NOMO-1 (cell line): ENCODE measurements at regions not wholly inside any gene's neighbourhood (a gene's known extent, or its start where the extent isn't known, plus 50 kb on each side); places are given as distances from the start of the nearest gene placed in this dataset.
A peak's percentile ranks its signal among the peaks of the same experiment; 100 is the strongest.
"Not testable (repeated sequence)": the region's sequence is repeated elsewhere in the genome, so short reads cannot be mapped to it uniquely, and the experiment has no call there.

Experiments used
- DNase-seq, 2 experiments: peaks; one replicate each; lab custom pipeline; 2025; ENCODE audit not compliant: unreplicated experiment in 2 of 2; lab: John Stamatoyannopoulos, UW

- no peak for DNase-seq
Observed at GRCh38 chr3:112765531-112765930, 81.1 kb downstream of the CD200R1L start.

GRCh38 chr3:112763258-112763657 is 83.4 kb downstream of the CD200R1L start:
- DNase-seq: no peak

DNA sequence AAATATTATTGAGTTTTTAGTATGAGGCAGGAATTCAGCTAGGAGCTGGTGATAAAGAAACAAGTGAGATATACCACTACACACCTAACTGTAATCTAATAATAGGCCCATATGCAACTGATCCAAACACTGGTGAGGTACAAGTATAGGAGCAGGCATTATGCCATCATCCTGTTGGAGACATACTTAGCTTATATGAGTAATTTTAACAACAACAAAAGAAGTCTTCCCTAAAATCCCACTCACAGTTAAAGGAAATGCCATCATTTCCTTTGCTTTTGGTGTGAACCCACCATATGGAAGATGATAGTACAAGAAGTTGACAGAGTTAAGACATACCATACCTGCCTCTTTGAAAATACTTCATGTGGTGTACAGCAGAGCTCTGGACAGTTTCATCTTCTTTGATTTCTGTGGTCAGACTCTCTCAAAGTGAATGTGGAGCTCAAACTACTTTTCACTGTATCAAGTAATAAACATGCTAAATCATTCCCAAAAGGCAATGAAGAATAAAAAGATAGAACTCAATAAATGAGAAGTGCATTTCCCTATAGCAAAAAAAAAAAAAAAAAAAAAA is 85.5 kb downstream of the CD200R1L start:
- DNase-seq: no peak

GRCh38 chr3:112759681-112760080 is 87.0 kb downstream of the CD200R1L start:
- no peak for DNase-seq

DNA sequence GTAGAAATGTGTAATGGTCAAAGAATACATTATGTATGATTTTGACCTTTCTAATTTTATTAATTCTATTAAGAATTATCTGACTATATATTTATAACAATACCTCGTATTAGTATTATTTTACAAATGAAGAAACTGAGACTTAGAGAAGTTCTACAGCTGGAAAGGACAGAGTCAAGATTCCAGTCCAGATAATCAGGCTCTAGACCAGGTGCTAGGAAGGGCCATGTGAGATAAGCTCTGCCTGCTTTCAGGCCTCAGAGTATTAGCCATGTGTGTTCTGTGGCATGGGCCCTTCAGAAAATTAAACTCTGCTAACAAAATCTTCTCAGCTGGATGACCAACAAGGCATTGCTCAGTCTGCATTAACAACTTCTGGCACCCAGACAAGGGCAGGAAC is 87.5 kb downstream of the CD200R1L start:
- no peak for DNase-seq

- no peak for DNase-seq
Observed at GRCh38 chr3:112757197-112757596, 89.5 kb downstream of the CD200R1L start.

DNA sequence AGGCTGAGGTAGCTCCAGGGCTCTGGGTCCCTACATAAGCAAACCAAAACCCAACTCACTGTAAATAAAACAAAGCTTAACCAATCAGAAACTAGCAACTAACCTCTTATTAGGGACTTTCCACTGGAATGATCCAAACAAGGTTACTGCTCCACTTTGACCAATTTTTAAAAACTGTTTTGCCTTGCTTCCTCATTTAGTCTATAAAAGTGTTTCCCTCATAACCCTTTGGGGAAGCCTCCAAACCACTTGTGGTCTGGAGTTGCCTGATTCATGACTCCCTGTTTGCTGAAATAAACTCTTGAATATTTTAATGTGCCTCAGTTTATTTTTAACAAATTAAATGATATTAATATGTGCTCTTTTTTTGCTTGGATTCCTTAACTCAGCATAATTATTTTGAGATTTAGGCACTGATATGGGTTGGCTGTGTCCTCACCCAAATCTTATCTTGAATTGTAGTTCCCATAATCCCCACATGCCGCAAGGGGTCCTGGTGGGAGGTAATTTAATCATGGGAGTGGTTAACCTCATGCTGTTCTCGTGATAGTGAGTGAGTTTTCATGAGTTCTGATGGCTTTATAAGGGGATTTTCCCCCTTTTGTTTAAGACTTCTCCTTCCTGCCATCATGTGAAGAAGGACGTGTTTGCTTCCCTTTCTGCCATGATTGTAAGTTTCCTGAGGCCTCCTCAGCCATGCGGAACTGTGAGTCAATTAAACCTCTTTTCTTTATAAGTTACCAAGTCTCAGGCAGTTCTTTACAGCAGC is 90.6 kb downstream of the CD200R1L start:
- DNase-seq: peak; percentile 38 to 75

DNA sequence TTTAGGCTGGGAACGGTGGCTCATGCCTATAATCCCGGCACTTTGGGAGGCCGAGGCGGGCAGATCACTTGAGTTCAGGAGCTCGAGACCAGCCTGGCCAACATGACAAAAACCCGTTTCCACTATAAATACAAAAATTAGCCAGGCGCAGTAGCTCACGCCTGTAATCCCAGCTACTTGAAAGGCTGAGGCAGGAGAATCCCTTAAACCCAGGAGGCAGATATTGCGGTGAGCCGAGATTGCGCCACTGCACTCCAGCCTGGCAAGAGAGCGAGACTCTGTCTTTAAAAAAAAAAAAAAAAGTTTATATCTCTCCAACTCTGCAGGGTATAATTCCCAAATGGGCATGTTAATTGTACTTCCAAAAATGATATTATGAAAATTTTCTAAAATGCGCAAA is 91.6 kb downstream of the CD200R1L start:
- DNase-seq: not testable (repeated sequence)

- DNase-seq: no peak
Observed at GRCh38 chr3:112751564-112752512, 94.8 kb downstream of the CD200R1L start.

DNA sequence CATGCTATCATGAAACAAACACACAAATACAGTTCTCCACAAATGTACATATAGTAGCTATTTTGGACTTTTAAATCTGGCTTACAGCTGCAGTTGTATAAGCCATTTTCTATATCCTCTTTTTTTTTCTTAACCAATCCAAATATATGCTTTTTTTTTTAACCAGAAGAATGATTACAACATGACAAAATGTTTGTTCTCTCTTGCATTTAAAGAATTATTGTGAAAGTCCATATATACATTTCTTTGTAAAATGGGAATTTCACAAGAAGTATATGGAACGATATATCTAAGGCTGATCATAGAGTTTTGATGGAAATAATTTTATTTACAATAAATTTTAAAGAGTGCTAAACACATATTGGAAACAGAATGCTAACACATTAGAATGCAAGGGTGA is 95.6 kb downstream of the CD200R1L start:
- peak in 1 of 2 experiments; percentile 25 for DNase-seq

GRCh38 chr3:112747624-112748023 is 99.0 kb downstream of the CD200R1L start:
- no peak for DNase-seq

DNA sequence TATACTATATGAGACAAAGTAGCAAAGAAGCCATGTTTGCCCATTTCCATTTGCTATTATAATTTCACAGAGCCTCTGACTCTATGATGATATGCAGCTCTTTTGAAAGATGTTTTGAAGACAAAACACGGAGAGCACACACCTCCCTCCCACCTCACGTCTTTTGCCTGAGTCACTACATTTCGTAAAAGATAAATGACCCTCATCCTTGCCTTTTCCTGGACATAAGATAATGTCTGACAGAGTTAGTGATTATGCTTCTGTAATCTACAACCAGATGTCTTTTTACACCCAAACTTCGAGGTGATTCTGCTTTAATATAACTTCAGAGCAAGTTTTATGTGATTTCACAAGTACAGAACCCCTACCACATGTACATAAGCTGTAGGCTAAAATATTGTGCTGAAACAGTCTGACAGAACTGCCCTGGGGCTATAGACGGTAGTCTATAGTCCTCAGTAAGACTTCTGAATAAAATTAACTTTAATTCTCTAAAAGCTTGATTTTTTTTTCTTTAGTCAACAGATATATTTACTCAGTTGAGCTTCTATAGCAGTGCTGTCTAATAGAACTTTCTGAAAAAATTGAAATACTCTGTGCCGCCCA is 99.9 kb downstream of the CD200R1L start:
- no peak for DNase-seq

DNA sequence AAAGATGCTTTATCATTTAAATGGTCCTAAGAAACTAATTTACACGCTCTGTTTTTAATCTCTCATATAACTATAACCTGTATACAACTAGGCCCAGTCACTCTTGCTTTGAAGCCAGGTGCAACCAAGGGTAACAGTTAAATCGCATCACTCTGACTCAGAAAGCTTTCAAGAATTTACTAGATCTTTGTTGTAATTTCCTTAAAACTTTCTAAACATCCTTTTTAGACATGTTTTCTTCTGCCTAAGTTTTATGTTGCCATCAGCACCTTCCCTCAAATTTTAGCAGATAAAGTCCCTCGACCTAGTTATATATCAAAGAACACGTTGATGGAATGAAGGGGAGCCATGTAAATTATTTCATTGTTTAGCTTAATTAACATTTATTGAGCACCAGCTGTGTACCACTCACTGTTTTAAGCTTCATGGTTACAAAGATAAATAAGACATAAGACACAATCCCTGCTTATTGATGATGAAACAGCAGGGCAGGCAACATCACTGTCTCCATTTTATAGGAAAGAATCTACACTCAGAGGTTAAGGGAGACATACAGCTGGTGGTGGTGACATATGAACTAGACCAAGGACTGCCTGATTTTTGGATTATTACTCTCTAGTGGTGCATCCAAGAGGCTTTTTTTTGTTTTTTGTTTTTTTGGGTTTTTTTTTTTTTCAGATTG is 101.0 kb downstream of the CD200R1L start:
- no peak for DNase-seq

DNA sequence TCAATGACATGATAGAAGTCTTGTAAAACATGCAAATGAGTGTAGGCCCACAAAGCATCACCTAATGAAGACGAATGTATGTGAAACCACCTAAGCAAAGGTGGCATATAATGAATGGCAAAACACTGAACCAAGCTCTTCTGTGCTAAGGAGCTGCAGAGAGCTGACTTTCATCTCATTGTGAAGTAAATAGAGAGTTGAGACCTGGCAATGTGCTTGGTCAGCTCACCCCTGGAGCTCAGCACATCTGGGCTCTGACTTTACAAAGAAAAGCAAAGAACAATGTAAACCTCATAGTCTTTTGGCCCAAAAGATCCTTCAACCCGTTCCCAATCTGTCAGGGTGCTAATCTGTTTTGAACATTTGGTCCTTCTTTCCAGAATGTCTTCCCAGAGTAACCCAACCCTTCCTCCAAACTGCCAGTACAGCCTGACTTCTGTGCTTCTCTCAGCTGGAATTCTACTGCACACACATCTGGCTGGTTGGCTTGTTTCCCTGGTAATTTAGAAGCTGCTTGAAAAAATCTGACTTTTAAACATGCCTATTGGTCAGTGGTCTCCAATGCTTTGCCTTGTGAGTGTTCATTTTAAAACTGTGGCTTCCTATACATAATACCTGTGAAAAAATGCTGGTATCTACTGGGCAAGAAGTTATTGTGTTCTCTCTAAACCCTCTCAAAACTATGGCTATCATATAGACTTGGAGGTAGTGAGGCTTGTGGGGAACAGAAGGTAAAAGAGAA is 101.7 kb downstream of the CD200R1L start:
- no peak for DNase-seq

- no peak for DNase-seq
Observed at GRCh38 chr3:112744106-112744505, 102.6 kb downstream of the CD200R1L start.

- no peak for DNase-seq
Observed at GRCh38 chr3:112742934-112743333, 102.0 kb upstream of the CCDC80 start.

- no peak for DNase-seq
Observed at GRCh38 chr3:112741983-112742382, 101.0 kb upstream of the CCDC80 start.

GRCh38 chr3:112740835-112741234 is 99.9 kb upstream of the CCDC80 start:
- peak in 1 of 2 experiments; percentile 17 for DNase-seq

- DNase-seq: no peak
Observed at GRCh38 chr3:112739252-112739965, 98.5 kb upstream of the CCDC80 start.
